ENCODE measurements at regions not wholly inside any gene's neighbourhood (a gene's known extent, or its start where the extent isn't known, plus 50 kb on each side); places are given as distances from the start of the nearest gene placed in this dataset.

DNA sequence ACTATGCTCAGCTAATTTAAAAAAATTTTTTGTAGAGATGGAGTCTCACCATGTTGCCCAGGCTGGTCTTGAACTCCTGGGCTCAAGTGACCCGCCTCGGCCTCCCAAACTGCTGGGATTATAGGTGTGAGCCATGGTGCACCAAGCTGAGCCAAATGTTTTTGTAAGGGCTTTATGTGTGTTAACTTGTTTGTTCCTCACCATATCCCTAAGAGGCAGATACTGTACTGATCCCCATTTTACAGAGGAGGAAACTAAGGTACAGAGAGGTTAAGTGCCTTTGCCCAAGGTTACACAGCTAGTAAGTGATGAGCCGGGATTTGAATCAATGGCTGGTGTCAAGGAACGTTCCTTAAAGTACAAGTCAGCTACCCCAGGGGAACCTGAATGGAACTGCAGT lies 85.3 kb upstream of the KLF7 start:
- Histone ChIP-seq H3K9ac (ENCODE audit: low read length) (no peak overlapping the region), H3K27ac (ENCODE audit: low read depth, low read length) (no peak overlapping the region), H3K4me2 (ENCODE audit: low read length) (no peak overlapping the region), H3K79me2 (ENCODE audit: insufficient read depth, low read length) (no peaks in the 10 kb centered on the region), H3K9me2 (ENCODE audit: insufficient read depth) (no peaks in the 10 kb centered on the region), H3K27me3 (ENCODE audit: insufficient read depth, low read length) (no peaks in the 10 kb centered on the region), H3K36me3 (ENCODE audit: control insufficient read depth in 1 of 2, insufficient read depth in 2 of 2, low read length in 2 of 2) (no peaks in the 10 kb centered on the region), H3K9me3 (ENCODE audit: control insufficient read depth in 1 of 2, insufficient read depth in 1 of 2, low read depth in 1 of 2, low read length in 2 of 2) (no peaks in the 10 kb centered on the region), H3K4me1 (ENCODE audit: control insufficient read depth in 1 of 2, insufficient read depth in 2 of 2, low read length in 2 of 2) (peaks cover 0 to 21% of the 10 kb centered on the region in 2 experiments; a peak in 2 of 4 replicates), H2AFZ (ENCODE audit: low read depth, low read length, poor library complexity, severe bottlenecking) (no peak overlapping the region), H3K4me3 (replicated peaks in 1 of 2; ENCODE audit: low read depth in 1 of 2, low read length in 2 of 2) (no peak overlapping the region), H4K20me1 (ENCODE audit: insufficient read depth) (no peaks in the 10 kb centered on the region)
- DNase-seq (ENCODE audit: low read depth, low spot score) (no peak), ATAC-seq (no peak)
- intact Hi-C loops (cut with micrococcal nuclease), result no loop called here
- ChIA-PET POLR2A (no interaction called here), CTCF (no interaction called here), RAD21 (ENCODE audit: low non-redundant PET in 1 of 2, low total read pairs in 2 of 2, uncharacterized antibody in 2 of 2, unreplicated experiment in 2 of 2) (no interaction called here)
- BruUV-seq (replicated peaks), result no TSS peak
- TF ChIP-seq SP1 (IDR thresholded peaks at IDR 0.05; ENCODE audit: low read depth) (no peak), SRF (IDR thresholded peaks at IDR 0.05; ENCODE audit: low read depth) (no peak), ELF1 (IDR thresholded peaks at IDR 0.05; ENCODE audit: borderline replicate concordance, low read depth) (no peak), EGR1 (IDR thresholded peaks at IDR 0.05; ENCODE audit: low read depth) (no peak)

DNA sequence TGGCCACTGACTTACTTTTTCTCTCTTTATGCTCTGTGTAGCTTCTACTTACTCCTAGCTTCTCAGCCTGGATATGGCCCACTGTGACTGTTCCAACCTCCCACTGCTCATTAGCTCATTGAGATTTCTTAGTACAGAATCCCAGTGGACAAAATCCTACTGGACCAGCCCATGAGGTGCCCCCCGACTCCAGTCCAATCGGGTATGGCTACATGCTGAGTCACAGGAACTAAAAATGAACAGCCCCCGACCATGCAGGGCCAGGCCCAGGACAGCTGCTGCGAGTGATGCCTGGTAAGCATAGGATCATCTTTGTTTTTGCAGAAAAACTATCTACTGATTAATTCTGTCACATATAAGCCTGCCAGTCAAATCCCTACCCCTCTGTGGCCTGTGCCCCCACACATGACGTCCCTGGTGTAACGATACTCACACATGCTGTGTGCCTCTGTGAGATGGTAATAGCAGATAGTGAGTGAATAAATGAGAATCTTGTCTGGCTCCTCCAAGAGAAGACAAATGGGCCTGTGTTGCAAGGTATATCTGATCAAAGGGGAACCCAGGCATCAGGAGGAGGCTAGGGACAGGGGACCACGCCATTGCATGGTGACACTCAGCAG lies 85.9 kb upstream of the KLF7 start:
- Histone ChIP-seq H3K9ac (ENCODE audit: low read length) (no peak overlapping the region), H3K79me2 (ENCODE audit: insufficient read depth, low read length) (no peaks in the 10 kb centered on the region), H4K20me1 (ENCODE audit: insufficient read depth) (no peaks in the 10 kb centered on the region), H3K4me2 (ENCODE audit: low read length) (no peak overlapping the region), H3K27me3 (ENCODE audit: insufficient read depth, low read length) (no peaks in the 10 kb centered on the region), H3K4me3 (replicated peaks in 1 of 2; ENCODE audit: low read depth in 1 of 2, low read length in 2 of 2) (no peak overlapping the region), H3K4me1 (ENCODE audit: control insufficient read depth in 1 of 2, insufficient read depth in 2 of 2, low read length in 2 of 2) (peaks cover 0 to 21% of the 10 kb centered on the region in 2 experiments; a peak in 2 of 4 replicates), H3K27ac (ENCODE audit: low read depth, low read length) (no peak overlapping the region), H3K36me3 (ENCODE audit: control insufficient read depth in 1 of 2, insufficient read depth in 2 of 2, low read length in 2 of 2) (no peaks in the 10 kb centered on the region), H3K9me3 (ENCODE audit: control insufficient read depth in 1 of 2, insufficient read depth in 1 of 2, low read depth in 1 of 2, low read length in 2 of 2) (no peaks in the 10 kb centered on the region), H2AFZ (ENCODE audit: low read depth, low read length, poor library complexity, severe bottlenecking) (no peak overlapping the region), H3K9me2 (ENCODE audit: insufficient read depth) (no peaks in the 10 kb centered on the region)
- ATAC-seq (no peak), DNase-seq (ENCODE audit: low read depth, low spot score) (no peak)
- POLR2A ChIA-PET, result no interaction called here
- BruUV-seq (replicated peaks), result no TSS peak
- TF ChIP-seq SIN3A (IDR thresholded peaks at IDR 0.05; ENCODE audit: low read depth) (no peak), ZFX (IDR thresholded peaks at IDR 0.05) (no peak)
- CTCF ChIA-PET, result no interaction called here
- intact Hi-C loops (cut with micrococcal nuclease), result no loop called here
- RAD21 ChIA-PET (ENCODE audit: low non-redundant PET in 1 of 2, low total read pairs in 2 of 2, uncharacterized antibody in 2 of 2, unreplicated experiment in 2 of 2), result no interaction called here
